ENCODE measurements at regions not wholly inside any gene's neighbourhood (a gene's known extent, or its start where the extent isn't known, plus 50 kb on each side); places are given as distances from the start of the nearest gene placed in this dataset.

- no peak for DNase-seq (ENCODE audit: low read depth)
- in situ Hi-C loops (cut with HindIII; ENCODE audit: low pct_unique_long_range_greater_than_20kb, low sequenced_read_pairs), result no loop called here
Observed at GRCh38 chr21:26784974-26785373, 60.2 kb downstream of the ADAMTS1 start.

GRCh38 chr21:26783466-26784195, 61.6 kb downstream of the ADAMTS1 start:
- in situ Hi-C loops (cut with HindIII; ENCODE audit: low pct_unique_long_range_greater_than_20kb, low sequenced_read_pairs), result no loop called here

GRCh38 chr21:26782747-26783146, 62.5 kb downstream of the ADAMTS1 start:
- in situ Hi-C loops (cut with HindIII; ENCODE audit: low pct_unique_long_range_greater_than_20kb, low sequenced_read_pairs), result no loop called here
- no peak for DNase-seq (ENCODE audit: low read depth)

More at GRCh38 chr21:26783466-26784195, 61.6 kb downstream of the ADAMTS1 start:
- no peak for DNase-seq (ENCODE audit: low read depth)

- DNase-seq (ENCODE audit: low read depth), result no peak
- in situ Hi-C loops (cut with HindIII; ENCODE audit: low pct_unique_long_range_greater_than_20kb, low sequenced_read_pairs), result no loop called here
Observed at GRCh38 chr21:26782331-26782730, 62.9 kb downstream of the ADAMTS1 start.

GRCh38 chr21:26781331-26781730, 63.9 kb downstream of the ADAMTS1 start:
- no peak for DNase-seq (ENCODE audit: low read depth)
- in situ Hi-C loops (cut with HindIII; ENCODE audit: low pct_unique_long_range_greater_than_20kb, low sequenced_read_pairs), result no loop called here

- in situ Hi-C loops (cut with HindIII; ENCODE audit: low pct_unique_long_range_greater_than_20kb, low sequenced_read_pairs), result no loop called here
- DNase-seq (ENCODE audit: low read depth), result no peak
Observed at GRCh38 chr21:26777166-26777565, 68.0 kb downstream of the ADAMTS1 start.

GRCh38 chr21:26776310-26777021, 68.7 kb downstream of the ADAMTS1 start:
- no peak for DNase-seq (ENCODE audit: low read depth)
- in situ Hi-C loops (cut with HindIII; ENCODE audit: low pct_unique_long_range_greater_than_20kb, low sequenced_read_pairs), result no loop called here

GRCh38 chr21:26773058-26773457, 72.2 kb downstream of the ADAMTS1 start:
- DNase-seq (ENCODE audit: low read depth), result no peak
- in situ Hi-C loops (cut with HindIII; ENCODE audit: low pct_unique_long_range_greater_than_20kb, low sequenced_read_pairs), result no loop called here

GRCh38 chr21:26769613-26770188, 75.5 kb downstream of the ADAMTS1 start:
- no peak for DNase-seq (ENCODE audit: low read depth)
- in situ Hi-C loops (cut with HindIII; ENCODE audit: low pct_unique_long_range_greater_than_20kb, low sequenced_read_pairs), result no loop called here

- in situ Hi-C loops (cut with HindIII; ENCODE audit: low pct_unique_long_range_greater_than_20kb, low sequenced_read_pairs), result no loop called here
- DNase-seq (ENCODE audit: low read depth), result no peak
Observed at GRCh38 chr21:26766826-26767325, 78.3 kb downstream of the ADAMTS1 start.

GRCh38 chr21:26761174-26761915, 83.9 kb downstream of the ADAMTS1 start:
- DNase-seq (ENCODE audit: low read depth), result peak; percentile 76

GRCh38 chr21:26759731-26760130, 85.5 kb downstream of the ADAMTS1 start:
- DNase-seq (ENCODE audit: low read depth), result no peak
- in situ Hi-C loops (cut with HindIII; ENCODE audit: low pct_unique_long_range_greater_than_20kb, low sequenced_read_pairs), result no loop called here

More at GRCh38 chr21:26761174-26761915, 83.9 kb downstream of the ADAMTS1 start:
- in situ Hi-C loops (cut with HindIII; ENCODE audit: low pct_unique_long_range_greater_than_20kb, low sequenced_read_pairs), result no loop called here

- in situ Hi-C loops (cut with HindIII; ENCODE audit: low pct_unique_long_range_greater_than_20kb, low sequenced_read_pairs), result no loop called here
Observed at GRCh38 chr21:26758083-26758880, 86.9 kb downstream of the ADAMTS1 start.

GRCh38 chr21:26756491-26757159, 88.6 kb downstream of the ADAMTS1 start:
- peak; percentile 97 for DNase-seq (ENCODE audit: low read depth)
- in situ Hi-C loops (cut with HindIII; ENCODE audit: low pct_unique_long_range_greater_than_20kb, low sequenced_read_pairs), result no loop called here

More at GRCh38 chr21:26758083-26758880, 86.9 kb downstream of the ADAMTS1 start:
- no peak for DNase-seq (ENCODE audit: low read depth)

- in situ Hi-C loops (cut with HindIII; ENCODE audit: low pct_unique_long_range_greater_than_20kb, low sequenced_read_pairs), result no loop called here
- DNase-seq (ENCODE audit: low read depth), result no peak
Observed at GRCh38 chr21:26754853-26755252, 90.4 kb downstream of the ADAMTS1 start.

- peak; percentile 54 for DNase-seq (ENCODE audit: low read depth)
- in situ Hi-C loops (cut with HindIII; ENCODE audit: low pct_unique_long_range_greater_than_20kb, low sequenced_read_pairs), result no loop called here
Observed at GRCh38 chr21:26753822-26754221, 91.4 kb downstream of the ADAMTS1 start.

- DNase-seq (ENCODE audit: low read depth), result no peak
- in situ Hi-C loops (cut with HindIII; ENCODE audit: low pct_unique_long_range_greater_than_20kb, low sequenced_read_pairs), result no loop called here
Observed at GRCh38 chr21:26752849-26753248, 92.4 kb downstream of the ADAMTS1 start.
